ENCODE measurements at regions not wholly inside any gene's neighbourhood (a gene's known extent, or its start where the extent isn't known, plus 50 kb on each side); places are given as distances from the start of the nearest gene placed in this dataset.

GRCh38 chr5:82497242-82497641, 219.1 kb upstream of the RPS23 start:
- TF ChIP-seq CTCF (conservative IDR thresholded peaks at IDR 0.05; ENCODE audit: low read depth, low read length) (no peak), EZH2 (IDR thresholded peaks at IDR 0.05; ENCODE audit: borderline replicate concordance, low read depth, low read length, poor library complexity, severe bottlenecking) (no peak)

Data from A673 (cell line).